HG02884 (cell line): ENCODE measurements at regions not wholly inside any gene's neighbourhood (a gene's known extent, or its start where the extent isn't known, plus 50 kb on each side); places are given as distances from the start of the nearest gene placed in this dataset.

Source experiments
- ATAC-seq: cut with Tn5 transposase; IDR thresholded peaks from one replicate; pipeline ENCODE4 v1.9.1; 2021; ENCODE audit warnings: mild to moderate bottlenecking, moderate library complexity; ENCODE audit not compliant: unreplicated experiment

- no peak for ATAC-seq
These were observed 630.7 kb upstream of the PLXNA2 start for GRCh38 chr1:208874915-208875314.

- no peak for ATAC-seq
These were observed 634.8 kb upstream of the PLXNA2 start for GRCh38 chr1:208879022-208879421.

GRCh38 chr1:208880433-208881100 is 636.4 kb upstream of the PLXNA2 start:
- ATAC-seq: no peak

- no peak for ATAC-seq
These were observed 640.9 kb upstream of the PLXNA2 start for GRCh38 chr1:208885060-208885459.

- no peak for ATAC-seq
These were observed 641.5 kb upstream of the PLXNA2 start for GRCh38 chr1:208885650-208886049.

GRCh38 chr1:208888376-208888775 is 644.2 kb upstream of the PLXNA2 start:
- no peak for ATAC-seq

- ATAC-seq: no peak
These were observed 648.0 kb upstream of the PLXNA2 start for GRCh38 chr1:208892147-208892546.

- ATAC-seq: no peak
These were observed 649.1 kb upstream of the PLXNA2 start for GRCh38 chr1:208893251-208893650.

GRCh38 chr1:208895181-208895580 is 651.0 kb upstream of the PLXNA2 start:
- no peak for ATAC-seq

- no peak for ATAC-seq
These were observed 651.6 kb upstream of the PLXNA2 start for GRCh38 chr1:208895820-208896219.

- ATAC-seq: no peak
These were observed 652.6 kb upstream of the PLXNA2 start for GRCh38 chr1:208896768-208897167.

GRCh38 chr1:208899438-208899837 is 655.3 kb upstream of the PLXNA2 start:
- no peak for ATAC-seq

GRCh38 chr1:208903251-208903905 is 659.2 kb upstream of the PLXNA2 start:
- no peak for ATAC-seq

- no peak for ATAC-seq
These were observed 663.6 kb upstream of the PLXNA2 start for GRCh38 chr1:208907790-208908189.

- ATAC-seq: no peak
These were observed 665.1 kb upstream of the PLXNA2 start for GRCh38 chr1:208909011-208909984.

GRCh38 chr1:208910161-208910560 is 666.0 kb upstream of the PLXNA2 start:
- no peak for ATAC-seq

GRCh38 chr1:208917281-208917680 is 666.2 kb upstream of the CAMK1G start:
- no peak for ATAC-seq

- ATAC-seq: no peak
These were observed 665.8 kb upstream of the CAMK1G start for GRCh38 chr1:208917723-208918122.

GRCh38 chr1:208918160-208918559 is 665.4 kb upstream of the CAMK1G start:
- no peak for ATAC-seq

- ATAC-seq: no peak
These were observed 664.1 kb upstream of the CAMK1G start for GRCh38 chr1:208919371-208919770.

- ATAC-seq: no peak
These were observed 662.3 kb upstream of the CAMK1G start for GRCh38 chr1:208921259-208921658.

GRCh38 chr1:208923456-208923855 is 660.1 kb upstream of the CAMK1G start:
- no peak for ATAC-seq
